ENCODE measurements at regions not wholly inside any gene's neighbourhood (a gene's known extent, or its start where the extent isn't known, plus 50 kb on each side); places are given as distances from the start of the nearest gene placed in this dataset.

- TF ChIP-seq, protein P1, sequence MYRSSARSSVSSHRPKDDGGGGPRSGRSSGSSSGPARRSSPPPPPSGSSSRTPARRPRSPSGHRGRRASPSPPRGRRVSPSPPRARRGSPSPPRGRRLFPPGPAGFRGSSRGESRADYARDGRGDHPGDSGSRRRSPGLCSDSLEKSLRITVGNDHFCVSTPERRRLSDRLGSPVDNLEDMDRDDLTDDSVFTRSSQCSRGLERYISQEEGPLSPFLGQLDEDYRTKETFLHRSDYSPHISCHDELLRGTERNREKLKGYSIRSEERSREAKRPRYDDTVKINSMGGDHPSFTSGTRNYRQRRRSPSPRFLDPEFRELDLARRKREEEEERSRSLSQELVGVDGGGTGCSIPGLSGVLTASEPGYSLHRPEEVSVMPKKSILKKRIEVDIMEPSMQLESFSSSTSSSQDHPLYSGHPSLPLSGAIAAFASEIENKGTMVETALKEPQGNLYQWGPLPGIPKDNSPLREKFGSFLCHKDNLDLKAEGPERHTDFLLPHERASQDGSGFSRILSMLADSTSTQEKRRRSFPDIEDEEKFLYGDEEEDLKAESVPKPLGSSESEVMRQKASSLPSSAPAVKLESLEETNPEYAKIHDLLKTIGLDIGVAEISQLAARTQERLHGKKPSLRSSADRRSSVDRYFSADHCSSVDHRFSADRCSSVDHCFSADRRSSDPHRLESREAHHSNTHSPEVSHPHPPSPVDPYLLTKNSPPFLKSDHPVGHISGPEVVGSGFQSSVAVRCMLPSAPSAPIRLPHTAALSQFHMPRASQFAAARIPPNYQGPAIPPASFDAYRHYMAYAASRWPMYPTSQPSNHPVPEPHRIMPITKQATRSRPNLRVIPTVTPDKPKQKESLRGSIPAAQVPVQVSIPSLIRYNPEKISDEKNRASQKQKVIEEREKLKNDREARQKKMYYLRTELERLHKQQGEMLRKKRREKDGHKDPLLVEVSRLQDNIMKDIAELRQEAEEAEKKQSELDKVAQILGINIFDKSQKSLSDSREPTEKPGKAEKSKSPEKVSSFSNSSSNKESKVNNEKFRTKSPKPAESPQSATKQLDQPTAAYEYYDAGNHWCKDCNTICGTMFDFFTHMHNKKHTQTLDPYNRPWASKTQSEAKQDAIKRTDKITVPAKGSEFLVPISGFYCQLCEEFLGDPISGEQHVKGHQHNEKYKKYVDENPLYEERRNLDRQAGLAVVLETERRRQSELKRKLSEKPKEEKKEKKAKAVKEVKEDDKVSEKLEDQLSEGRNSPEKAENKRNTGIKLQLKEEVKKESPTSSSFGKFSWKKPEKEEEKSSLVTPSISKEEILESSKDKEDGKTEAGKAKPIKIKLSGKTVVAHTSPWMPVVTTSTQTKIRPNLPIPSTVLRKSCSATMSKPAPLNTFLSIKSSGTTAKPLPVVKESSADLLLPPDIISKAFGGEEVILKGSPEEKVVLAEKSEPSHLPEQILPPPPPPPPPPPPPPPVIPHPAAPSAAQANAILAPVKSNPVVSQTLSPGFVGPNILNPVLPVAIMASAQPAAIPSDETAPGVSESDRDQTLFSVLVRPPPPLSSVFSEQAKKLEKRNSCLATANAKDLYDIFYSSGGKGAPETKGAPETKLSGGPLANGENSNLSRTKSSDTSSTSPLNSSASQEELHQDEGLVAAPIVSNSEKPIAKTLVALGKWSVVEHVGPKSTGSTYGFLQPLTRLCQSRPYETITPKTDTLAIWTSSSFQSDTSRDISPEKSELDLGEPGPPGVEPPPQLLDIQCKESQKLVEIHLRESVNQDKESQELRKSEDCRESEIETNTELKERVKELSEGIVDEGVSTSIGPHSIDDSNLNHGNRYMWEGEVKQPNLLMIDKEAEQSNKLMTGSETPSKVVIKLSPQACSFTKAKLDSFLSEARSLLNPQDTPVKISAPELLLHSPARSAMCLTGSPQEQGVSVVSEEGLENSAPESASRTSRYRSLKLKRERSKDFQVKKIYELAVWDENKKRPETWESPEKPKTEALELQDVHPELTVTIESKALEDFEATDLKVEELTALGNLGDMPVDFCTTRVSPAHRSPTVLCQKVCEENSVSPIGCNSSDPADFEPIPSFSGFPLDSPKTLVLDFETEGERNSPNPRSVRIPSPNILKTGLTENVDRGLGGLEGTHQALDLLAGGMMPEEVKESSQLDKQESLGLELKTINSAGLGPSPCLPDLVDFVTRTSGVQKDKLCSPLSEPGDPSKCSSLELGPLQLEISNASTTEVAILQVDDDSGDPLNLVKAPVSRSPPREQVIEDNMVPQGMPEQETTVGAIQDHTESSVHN (CRISPR knock-in tag; IDR thresholded peaks at IDR 0.05), result no peak; the same call in 1 of the 2 replicates
- TF ChIP-seq ZNF567 (CRISPR knock-in tag; IDR thresholded peaks at IDR 0.05; ENCODE audit: borderline replicate concordance), result no peak
- no peak; the same call in 1 of the 2 replicates for TF ChIP-seq DNMT3B (CRISPR knock-in tag; conservative IDR thresholded peaks at IDR 0.05)
- TF ChIP-seq PREB (CRISPR knock-in tag; IDR thresholded peaks at IDR 0.05), result no peak
- no peak for TF ChIP-seq RNF2 (conservative IDR thresholded peaks at IDR 0.05; ENCODE audit: low read depth)
- TF ChIP-seq ZFYVE20 (CRISPR knock-in tag; IDR thresholded peaks at IDR 0.05; ENCODE audit: borderline replicate concordance, low read depth), result no peak
- TF ChIP-seq MTF2 (CRISPR knock-in tag; IDR thresholded peaks at IDR 0.05; ENCODE audit: borderline replicate concordance), result no peak
- no peak for TF ChIP-seq ARNTL (CRISPR knock-in tag; IDR thresholded peaks at IDR 0.05)
- TF ChIP-seq BCLAF1 (IDR thresholded peaks at IDR 0.05), result no peak
- TF ChIP-seq ZNF441 (CRISPR knock-in tag; IDR thresholded peaks at IDR 0.05; ENCODE audit: borderline replicate concordance), result no peak
- 0 out of 2 replicates have a peak, but pooled peaks have one; percentile 75 for TF ChIP-seq RARG (CRISPR knock-in tag; IDR thresholded peaks at IDR 0.05; ENCODE audit: low read depth)
- TF ChIP-seq RFX1 (IDR thresholded peaks at IDR 0.05), result no peak
- TF ChIP-seq MEF2D (CRISPR knock-in tag; IDR thresholded peaks at IDR 0.05), result no peak
These were observed 154.1 kb downstream of the FOXA2 start (continued) for GRCh38 chr20:22430154-22430745.

All from HepG2 (cell line).